MM.1S (cell line): ENCODE measurements at regions not wholly inside any gene's neighbourhood (a gene's known extent, or its start where the extent isn't known, plus 50 kb on each side); places are given as distances from the start of the nearest gene placed in this dataset.

ENCODE experiments used
- EZH2 ChIP-seq: fragments of 300-600 bp; sonication (generic); optimal IDR thresholded peaks from 2 replicates; pipeline ENCODE3; 2017; ENCODE audit warnings: low read depth, mild to moderate bottlenecking, antibody characterized with exemption, low read length, mixed read lengths
- TF ChIP-seq, protein P1 (sequence below): fragments of 300-600 bp; sonication (generic); IDR thresholded peaks from 2 replicates; pipeline ENCODE4 v1.5.1; 2016; ENCODE audit warnings: antibody characterized with exemption, low read length, mixed read lengths

DNA sequence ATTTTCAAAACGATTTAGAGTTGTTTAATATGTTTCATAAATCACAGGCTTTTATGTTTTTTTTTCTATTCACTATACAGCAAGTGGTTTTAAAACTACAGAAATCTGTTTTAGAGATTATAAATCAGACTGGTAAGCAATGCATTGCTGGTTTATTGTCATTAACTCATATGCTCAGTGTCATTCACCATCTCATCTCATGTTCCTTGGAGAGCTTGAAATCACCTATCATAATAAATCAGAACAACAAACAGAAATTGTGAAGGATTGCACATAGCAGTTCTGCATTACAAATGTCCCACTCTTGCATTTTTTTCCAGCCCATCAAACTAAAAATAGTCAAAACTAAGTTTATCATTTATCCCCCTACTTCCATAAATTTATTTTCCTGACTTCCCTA, 470.8 kb downstream of the FSCB start:
- no peak for TF ChIP-seq EZH2
- TF ChIP-seq, protein P1, sequence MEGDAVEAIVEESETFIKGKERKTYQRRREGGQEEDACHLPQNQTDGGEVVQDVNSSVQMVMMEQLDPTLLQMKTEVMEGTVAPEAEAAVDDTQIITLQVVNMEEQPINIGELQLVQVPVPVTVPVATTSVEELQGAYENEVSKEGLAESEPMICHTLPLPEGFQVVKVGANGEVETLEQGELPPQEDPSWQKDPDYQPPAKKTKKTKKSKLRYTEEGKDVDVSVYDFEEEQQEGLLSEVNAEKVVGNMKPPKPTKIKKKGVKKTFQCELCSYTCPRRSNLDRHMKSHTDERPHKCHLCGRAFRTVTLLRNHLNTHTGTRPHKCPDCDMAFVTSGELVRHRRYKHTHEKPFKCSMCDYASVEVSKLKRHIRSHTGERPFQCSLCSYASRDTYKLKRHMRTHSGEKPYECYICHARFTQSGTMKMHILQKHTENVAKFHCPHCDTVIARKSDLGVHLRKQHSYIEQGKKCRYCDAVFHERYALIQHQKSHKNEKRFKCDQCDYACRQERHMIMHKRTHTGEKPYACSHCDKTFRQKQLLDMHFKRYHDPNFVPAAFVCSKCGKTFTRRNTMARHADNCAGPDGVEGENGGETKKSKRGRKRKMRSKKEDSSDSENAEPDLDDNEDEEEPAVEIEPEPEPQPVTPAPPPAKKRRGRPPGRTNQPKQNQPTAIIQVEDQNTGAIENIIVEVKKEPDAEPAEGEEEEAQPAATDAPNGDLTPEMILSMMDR, result no peak
